PC-3 (cell line): ENCODE measurements at regions not wholly inside any gene's neighbourhood (a gene's known extent, or its start where the extent isn't known, plus 50 kb on each side); places are given as distances from the start of the nearest gene placed in this dataset.

Source experiments
- ATAC-seq: fragments of 200-7000 bp; cut with Tn5 transposase; 2 replicates; pipeline ENCODE4 v1.9.1; 2020; ENCODE audit warnings: mild to moderate bottlenecking, moderate library complexity
- BruUV-seq: library from RNA; stranded (reverse); fragments of 400-500 nt; replicated peaks from 2 replicates; lab custom pipeline; 2021; lab: Mats Ljungman, UMichigan
- CTCF ChIA-PET: fragments of 300-600 bp; sonication (Branson Sonifier 250); formaldehyde crosslinking; loops from one replicate; lab custom pipeline; 2022; ENCODE audit warnings: antibody characterized with exemption; lab: Charles Lee
- POLR2A ChIA-PET: fragments of 300-600 bp; sonication (Branson Sonifier 250); formaldehyde crosslinking; loops from one replicate; lab custom pipeline; 2022; ENCODE audit warnings: antibody characterized with exemption; ENCODE audit not compliant: unreplicated experiment; lab: Charles Lee
- DNase-seq: peaks from one replicate; pipeline ENCODE4 v3.0.0-alpha.2; 2015
- H2AFZ ChIP-seq: fragments of 300-600 bp; sonication (generic); 2 replicates; pipeline ENCODE4 v1.6.0; 2016; ENCODE audit warnings: antibody characterized with exemption, low read length
- H3F3A ChIP-seq: fragments of 300-600 bp; sonication (generic); one replicate; pipeline ENCODE4 v1.6.0; 2017; ENCODE audit warnings: antibody characterized with exemption, low read length, control low read depth, mild to moderate bottlenecking; ENCODE audit not compliant: unreplicated experiment
- H3K27ac ChIP-seq: fragments of 300-600 bp; sonication (generic); 2 replicates; pipeline ENCODE4 v1.5.1; 2016; ENCODE audit warnings: mild to moderate bottlenecking, low read length
- H3K27me3 ChIP-seq: fragments of 300-600 bp; sonication (generic); 2 replicates; pipeline ENCODE4 v1.6.1; 2016; ENCODE audit warnings: low read length, mixed read lengths
- H3K36me3 ChIP-seq: fragments of 300-600 bp; sonication (generic); 2 replicates; pipeline ENCODE4 v1.6.1; 2016; ENCODE audit warnings: low read depth, mixed run types, low read length, mixed read lengths
- H3K4me1 ChIP-seq: fragments of 300-600 bp; sonication (generic); 2 replicates; pipeline ENCODE4 v1.5.1; 2016; ENCODE audit warnings: low read length; ENCODE audit not compliant: insufficient read depth
- H3K4me2 ChIP-seq: fragments of 300-600 bp; sonication (generic); 2 replicates; pipeline ENCODE4 v1.6.0; 2016; ENCODE audit warnings: low read length
- H3K4me3 ChIP-seq: fragments of 300-600 bp; sonication (generic); 2 replicates; pipeline ENCODE4 v1.5.1; 2016; ENCODE audit warnings: mild to moderate bottlenecking, low read length, mixed read lengths
- H3K79me2 ChIP-seq: fragments of 300-600 bp; sonication (generic); 2 replicates; pipeline ENCODE4 v1.6.1; 2017; ENCODE audit warnings: low read length, mixed read lengths
- H3K9ac ChIP-seq: fragments of 300-600 bp; sonication (generic); 2 replicates; pipeline ENCODE4 v1.6.0; 2016; ENCODE audit warnings: mild to moderate bottlenecking, low read length
- H3K9me2 ChIP-seq: fragments of 300-600 bp; sonication (generic); replicated peaks from 2 replicates; pipeline ENCODE4 v1.6.1; 2016; ENCODE audit warnings: mixed run types, low read length, mixed read lengths
- H3K9me3 ChIP-seq: fragments of 300-600 bp; sonication (generic); 2 replicates; pipeline ENCODE4 v1.6.1; 2016; ENCODE audit warnings: low read length, mixed read lengths
- H4K20me1 ChIP-seq: fragments of 300-600 bp; sonication (generic); 2 replicates; pipeline ENCODE4 v1.6.1; 2016; ENCODE audit warnings: low read length, mixed read lengths
- CTCF ChIP-seq: fragments of 300-600 bp; sonication (generic); conservative IDR thresholded peaks from 2 replicates; pipeline ENCODE4 v1.5.1; 2017; ENCODE audit warnings: antibody characterized with exemption, low read depth, mild to moderate bottlenecking, low read length
- EZH2 ChIP-seq: fragments of 300-600 bp; sonication (generic); IDR thresholded peaks from one replicate; pipeline ENCODE4 v1.6.1; 2017; ENCODE audit warnings: antibody characterized with exemption, mild to moderate bottlenecking, low read length; ENCODE audit not compliant: unreplicated experiment
- EZH2phosphoT487 ChIP-seq: fragments of 300-600 bp; sonication (generic); IDR thresholded peaks from 2 replicates; pipeline ENCODE4 v1.6.1; 2018; ENCODE audit warnings: mild to moderate bottlenecking, antibody characterized with exemption, low read length, borderline replicate concordance
- intact Hi-C: fragments of 100-400 bp; cut with micrococcal nuclease; formaldehyde crosslinking; loops from 2 replicates; pipeline ENCODE4 v1.9.0; 2023

GRCh38 chr12:34298971-34299801 is 276.9 kb downstream of the ALG10 start:
- Histone ChIP-seq H3K36me3 (no peaks in the 10 kb centered on the region), H3K4me2 (no peak overlapping the region), H3K27me3 (no peaks in the 10 kb centered on the region), H3F3A (no peaks in the 10 kb centered on the region), H4K20me1 (no peaks in the 10 kb centered on the region), H3K4me1 (no peaks in the 10 kb centered on the region), H3K9ac (no peak overlapping the region), H3K4me3 (no peak overlapping the region), H3K9me2 (no peaks in the 10 kb centered on the region), H3K9me3 (no peaks in the 10 kb centered on the region), H3K27ac (no peak overlapping the region), H3K79me2 (no peaks in the 10 kb centered on the region), H2AFZ (no peak overlapping the region)
- no TSS peak for BruUV-seq
- TF ChIP-seq CTCF (no peak), EZH2phosphoT487 (no peak), EZH2 (no peak)
- ATAC-seq = no peak
- no peak for DNase-seq
- POLR2A ChIA-PET = no interaction called here
- intact Hi-C loops = loop anchor here (10.0 kb wide), 2 partner anchors 54 to 326 kb away; no protein-coding TSS in a partner anchor
- CTCF ChIA-PET = no interaction called here

- Histone ChIP-seq H2AFZ (no peak overlapping the region), H3K27me3 (no peaks in the 10 kb centered on the region), H3K9me2 (no peaks in the 10 kb centered on the region), H3K9ac (no peak overlapping the region), H3K79me2 (no peaks in the 10 kb centered on the region), H3K4me1 (no peaks in the 10 kb centered on the region), H4K20me1 (no peaks in the 10 kb centered on the region), H3K4me2 (no peak overlapping the region), H3K9me3 (no peaks in the 10 kb centered on the region), H3F3A (no peaks in the 10 kb centered on the region), H3K4me3 (no peak overlapping the region), H3K27ac (no peak overlapping the region), H3K36me3 (no peaks in the 10 kb centered on the region)
- no peak for TF ChIP-seq CTCF
- no peak for TF ChIP-seq EZH2
- TF ChIP-seq EZH2phosphoT487 = no peak
- CTCF ChIA-PET = no interaction called here
- intact Hi-C loops = loop anchor here (10.0 kb wide), 2 partner anchors 55 to 325 kb away; no protein-coding TSS in a partner anchor
- POLR2A ChIA-PET = no interaction called here
- DNase-seq (no peak), ATAC-seq (no peak)
- BruUV-seq = no TSS peak
Measured at GRCh38 chr12:34299802-34300193, 277.5 kb downstream of the ALG10 start.
